Body of pancreas (tissue), 4 donors: ENCODE measurements at regions not wholly inside any gene's neighbourhood (a gene's known extent, or its start where the extent isn't known, plus 50 kb on each side); places are given as distances from the start of the nearest gene placed in this dataset.

Experiments
- POLR2A ChIP-seq, 3 donors: fragments of 450-650 bp; IDR thresholded peaks; one replicate each; pipeline ENCODE4 v1.6.1; 2016; ENCODE audit warnings: antibody characterized with exemption in 3 of 3, mild to moderate bottlenecking in 2 of 3
- TF ChIP-seq, protein P1 (sequence below), 7 experiments: fragments of 450-650 bp in 4 of 7; fragments of 200-600 bp in 3 of 7; sonication (generic) in 3 of 7; IDR thresholded peaks; one replicate each; pipeline ENCODE4 v1.5.1; 2016 to 2019; ENCODE audit warnings: antibody characterized with exemption in 7 of 7

DNA sequence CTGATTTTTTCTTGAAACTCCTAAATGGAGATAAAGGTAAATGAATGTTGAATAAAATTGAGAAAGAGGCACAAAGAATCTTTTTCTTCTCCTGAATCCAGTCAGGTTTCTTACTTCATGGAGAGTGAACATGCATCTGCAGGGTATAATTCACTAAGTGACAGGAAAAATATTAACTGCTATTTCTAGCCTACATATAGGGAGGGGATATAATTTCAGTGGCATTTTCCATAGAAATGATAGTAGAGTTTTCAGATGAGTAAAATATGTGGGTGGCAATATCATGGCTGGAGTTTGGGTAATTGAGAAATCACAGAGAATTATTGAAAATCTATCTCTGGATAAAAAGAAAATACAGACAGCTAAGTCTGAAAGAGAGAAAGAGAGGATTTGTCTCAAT lies 1227.0 kb upstream of the GJE1 start:
- TF ChIP-seq POLR2A (IDR thresholded peaks at IDR 0.05) = no peak
- TF ChIP-seq, protein P1, sequence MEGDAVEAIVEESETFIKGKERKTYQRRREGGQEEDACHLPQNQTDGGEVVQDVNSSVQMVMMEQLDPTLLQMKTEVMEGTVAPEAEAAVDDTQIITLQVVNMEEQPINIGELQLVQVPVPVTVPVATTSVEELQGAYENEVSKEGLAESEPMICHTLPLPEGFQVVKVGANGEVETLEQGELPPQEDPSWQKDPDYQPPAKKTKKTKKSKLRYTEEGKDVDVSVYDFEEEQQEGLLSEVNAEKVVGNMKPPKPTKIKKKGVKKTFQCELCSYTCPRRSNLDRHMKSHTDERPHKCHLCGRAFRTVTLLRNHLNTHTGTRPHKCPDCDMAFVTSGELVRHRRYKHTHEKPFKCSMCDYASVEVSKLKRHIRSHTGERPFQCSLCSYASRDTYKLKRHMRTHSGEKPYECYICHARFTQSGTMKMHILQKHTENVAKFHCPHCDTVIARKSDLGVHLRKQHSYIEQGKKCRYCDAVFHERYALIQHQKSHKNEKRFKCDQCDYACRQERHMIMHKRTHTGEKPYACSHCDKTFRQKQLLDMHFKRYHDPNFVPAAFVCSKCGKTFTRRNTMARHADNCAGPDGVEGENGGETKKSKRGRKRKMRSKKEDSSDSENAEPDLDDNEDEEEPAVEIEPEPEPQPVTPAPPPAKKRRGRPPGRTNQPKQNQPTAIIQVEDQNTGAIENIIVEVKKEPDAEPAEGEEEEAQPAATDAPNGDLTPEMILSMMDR (IDR thresholded peaks at IDR 0.05) = no peak
